IPS DF 4.7 (cell line): ENCODE measurements at regions not wholly inside any gene's neighbourhood (a gene's known extent, or its start where the extent isn't known, plus 50 kb on each side); places are given as distances from the start of the nearest gene placed in this dataset.

Experiments used
- DNase-seq: peaks from one replicate; pipeline ENCODE4 v3.0.0-alpha.2; 2013; ENCODE audit warnings: low spot score; ENCODE audit errors: extremely low read depth

DNA sequence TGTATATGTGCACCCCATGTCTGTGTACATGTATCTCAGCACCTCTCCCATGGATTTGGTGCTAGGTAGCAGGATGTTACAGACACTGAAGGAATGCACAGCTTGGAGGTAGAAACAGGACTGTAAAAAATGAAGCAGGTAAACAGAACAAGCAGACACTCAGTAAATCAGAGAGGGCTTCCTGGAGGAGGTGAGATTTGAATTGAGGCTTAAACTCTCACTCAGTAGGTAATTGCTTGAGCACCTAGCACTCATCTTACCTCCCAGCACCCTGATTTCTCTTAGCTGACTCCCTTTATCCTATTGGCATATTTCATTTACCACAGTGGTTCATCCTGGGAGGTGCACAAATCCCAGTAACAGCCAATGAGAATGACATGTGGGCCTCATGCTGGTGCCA lies 537.9 kb upstream of the RAB6C start:
- DNase-seq = no peak

DNA sequence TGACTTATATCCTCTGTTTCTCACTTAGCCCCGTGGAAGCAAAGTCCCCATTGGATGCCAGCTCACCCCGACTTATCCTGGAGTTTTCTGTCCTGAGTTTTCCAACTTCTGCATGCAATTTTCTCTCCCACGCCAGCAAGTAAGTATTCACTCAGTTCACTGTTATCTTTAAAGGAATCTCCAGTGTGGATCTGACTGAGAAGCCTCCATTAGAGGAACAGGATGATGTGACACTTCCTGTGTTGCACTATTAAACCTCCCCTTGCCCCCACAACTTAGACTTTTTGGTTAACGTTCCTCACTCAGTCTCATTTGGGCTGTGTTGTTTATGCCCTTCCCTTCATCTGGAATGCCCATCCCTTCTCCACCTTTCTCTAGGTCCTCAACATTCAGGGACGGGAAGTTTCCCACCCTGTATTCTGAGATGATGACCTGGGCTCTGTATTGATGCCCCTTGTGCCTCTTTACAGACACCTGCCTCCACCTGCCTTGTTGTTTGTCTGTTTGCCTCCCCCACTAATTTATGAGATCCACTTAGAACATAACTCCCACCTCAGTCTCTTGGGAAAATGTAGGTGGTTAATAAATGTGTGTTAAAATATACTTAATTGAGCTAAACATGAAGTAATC lies 536.1 kb upstream of the RAB6C start:
- no peak for DNase-seq

DNA sequence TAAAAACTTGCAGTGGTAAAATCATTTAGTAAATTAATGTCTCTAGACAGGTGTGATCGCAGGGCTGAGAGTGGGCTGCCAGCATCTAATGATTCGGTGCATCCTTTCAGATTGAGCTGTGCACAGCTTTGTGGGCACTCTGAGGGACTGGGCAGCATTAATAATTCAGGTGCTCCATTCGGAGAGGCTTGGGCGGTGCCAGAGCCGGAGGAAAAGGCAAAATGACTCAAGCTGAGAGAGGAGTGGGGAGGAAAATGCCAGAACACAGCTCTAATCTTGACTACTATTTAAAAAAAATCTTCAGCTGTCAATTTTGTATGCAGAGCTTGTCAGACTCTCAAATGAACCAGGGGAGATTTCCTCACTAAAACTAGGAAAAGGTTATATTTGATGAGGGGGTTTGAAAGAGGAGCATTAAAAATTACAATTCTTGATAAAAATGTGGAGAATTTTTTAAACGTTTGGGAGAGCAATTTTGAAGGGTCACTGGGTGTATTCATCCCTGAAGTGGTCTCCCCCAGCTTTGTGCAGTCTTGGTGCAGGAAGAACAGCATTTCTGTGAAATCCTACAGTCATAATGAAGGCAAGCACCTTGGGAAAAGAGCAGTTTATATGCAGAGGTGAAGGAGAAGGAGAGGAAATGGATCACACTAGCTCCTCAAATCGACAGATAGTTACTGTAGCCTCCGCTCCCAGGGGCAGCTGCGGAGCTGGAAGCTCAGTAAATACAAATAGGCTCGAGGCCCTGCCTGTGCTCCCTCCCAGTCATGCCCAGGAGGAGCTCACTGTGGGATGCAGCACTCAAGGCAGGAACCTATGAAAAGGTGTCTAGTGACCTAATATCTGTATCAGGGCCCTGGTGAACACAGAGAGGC lies 535.4 kb upstream of the RAB6C start:
- no peak for DNase-seq

DNA sequence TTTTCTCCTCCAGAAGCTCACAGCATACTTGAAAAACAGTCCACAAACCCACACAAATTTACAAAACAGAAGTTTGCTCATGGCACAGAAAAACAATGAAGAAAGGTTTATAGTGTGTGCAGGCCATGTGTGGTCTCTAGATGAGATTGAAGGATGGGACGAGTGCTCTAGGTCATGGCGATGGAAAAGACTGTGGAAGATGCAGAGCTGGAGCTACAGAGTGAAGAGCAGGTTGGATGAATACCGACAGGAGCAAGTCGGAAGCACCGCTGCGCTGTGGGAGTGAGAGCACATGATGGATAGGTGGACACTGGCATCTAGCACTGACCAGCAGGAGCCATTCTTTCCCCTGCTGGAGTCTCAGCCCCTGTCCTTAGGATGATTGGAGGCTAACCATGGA lies 534.7 kb upstream of the RAB6C start:
- no peak for DNase-seq

DNA sequence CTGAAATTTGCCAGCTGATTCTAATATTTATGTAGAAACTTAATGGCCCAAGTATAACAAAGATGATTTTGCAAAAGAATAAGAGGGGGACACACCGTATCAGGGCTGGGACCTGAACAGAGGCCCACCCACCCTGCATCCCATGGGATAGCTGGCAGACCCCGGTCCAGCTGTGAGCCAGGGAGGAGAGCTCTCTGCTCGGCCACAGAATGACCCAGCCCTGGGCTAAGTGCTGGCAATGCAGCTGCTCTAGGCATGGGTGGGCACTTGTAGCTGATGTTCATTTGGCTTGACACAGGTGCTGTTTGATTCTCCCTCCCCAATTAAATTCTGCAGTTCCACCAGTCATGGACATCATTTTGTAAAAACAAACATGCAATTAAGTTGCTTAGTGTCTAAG lies 522.8 kb upstream of the RAB6C start:
- DNase-seq = no peak

DNA sequence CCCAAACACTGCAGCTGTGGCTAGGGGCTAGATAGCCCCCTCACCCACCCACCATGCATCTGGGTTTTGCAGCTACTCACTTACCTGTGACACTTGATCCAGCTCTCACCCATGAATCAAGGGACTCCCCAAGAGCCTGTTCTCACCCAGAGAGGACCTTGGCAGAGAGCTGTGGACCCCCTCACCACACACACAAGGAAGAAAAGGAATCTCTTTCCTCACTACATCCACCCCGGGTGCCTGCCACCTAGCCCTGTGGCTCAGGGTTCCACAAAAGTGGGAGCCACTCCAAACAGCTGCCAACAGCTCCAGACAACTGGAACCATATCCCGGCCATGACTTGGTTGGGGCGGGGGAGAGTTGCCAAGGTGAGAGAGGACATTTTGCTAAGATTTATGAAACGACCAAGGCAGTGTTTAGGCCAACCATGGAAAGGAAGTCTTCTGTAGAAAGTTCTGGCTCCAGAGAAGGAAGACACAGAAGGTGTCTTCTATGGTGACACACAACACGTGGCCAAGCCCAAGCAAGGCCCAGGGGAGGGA lies 522.1 kb upstream of the RAB6C start:
- DNase-seq = no peak

DNA sequence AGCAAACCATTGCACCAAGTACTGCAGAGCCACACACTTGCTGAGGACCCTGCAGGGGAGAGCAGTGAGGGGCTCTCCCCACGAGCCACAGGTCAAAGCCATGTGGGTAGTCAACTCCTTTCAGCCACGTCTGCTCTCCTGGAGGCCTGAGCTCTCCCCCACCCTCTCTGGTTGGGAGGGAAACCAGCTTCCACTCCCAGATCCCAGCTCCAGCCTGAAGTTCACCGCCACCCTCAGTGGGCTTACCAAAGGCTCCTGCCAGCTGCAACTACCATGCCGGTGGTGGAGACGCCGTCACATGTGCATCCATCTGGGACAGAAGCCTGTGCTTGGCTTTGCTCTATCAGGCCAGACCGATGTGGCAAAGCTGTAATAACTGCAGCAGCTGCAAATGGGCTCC lies 521.5 kb upstream of the RAB6C start:
- DNase-seq = no peak

DNA sequence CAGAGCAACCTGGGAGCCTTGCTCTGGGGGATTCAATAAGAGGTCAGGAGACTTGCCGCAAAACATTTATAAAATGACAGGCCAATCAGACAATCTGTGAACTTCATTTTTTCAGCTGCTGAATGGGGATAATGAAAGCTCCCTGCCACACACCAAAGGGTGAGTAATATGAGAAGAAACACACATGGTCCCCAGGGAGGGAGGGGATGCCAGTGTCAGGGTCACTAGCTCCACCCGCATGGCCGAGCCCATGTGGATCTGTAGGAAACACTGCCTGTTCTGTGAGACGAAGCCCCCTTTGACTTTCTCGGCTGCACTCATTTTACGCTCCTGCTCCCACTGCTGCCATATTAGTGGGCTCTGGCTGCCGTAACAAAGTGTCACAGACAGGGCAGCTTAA lies 521.0 kb upstream of the RAB6C start:
- no peak for DNase-seq

DNA sequence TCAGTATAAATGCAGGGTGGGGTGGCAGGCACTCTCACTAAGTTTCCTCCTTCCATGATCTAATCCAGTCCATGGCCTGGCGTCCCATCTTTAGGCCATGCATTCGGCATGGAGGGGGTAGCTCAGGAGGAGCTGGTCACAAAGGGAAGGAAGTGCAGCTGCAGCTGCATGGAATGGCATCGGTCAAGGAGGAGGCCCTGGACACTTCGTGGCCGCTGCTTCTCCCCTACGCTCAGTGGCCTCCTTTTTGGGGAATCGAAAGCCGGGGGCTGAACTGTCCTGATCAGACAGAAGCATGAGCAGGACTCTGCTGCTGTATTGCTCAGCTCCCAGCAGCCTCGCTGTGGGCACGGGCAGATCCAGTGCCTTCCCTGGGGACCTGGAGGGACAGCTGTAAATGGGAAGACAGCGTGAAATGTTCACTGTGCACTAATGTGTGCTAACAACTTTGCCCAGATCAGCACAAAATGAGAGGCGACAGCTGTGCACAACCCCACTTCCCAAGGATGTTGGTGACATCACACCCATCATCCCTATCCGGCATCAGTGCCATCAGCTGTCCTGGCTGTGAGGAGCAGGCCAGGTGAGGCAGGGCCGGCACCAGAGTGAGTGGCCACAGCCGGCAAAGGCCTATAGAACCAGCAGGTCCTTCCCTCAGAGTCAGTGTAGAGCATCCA lies 520.1 kb upstream of the RAB6C start:
- no peak for DNase-seq

DNA sequence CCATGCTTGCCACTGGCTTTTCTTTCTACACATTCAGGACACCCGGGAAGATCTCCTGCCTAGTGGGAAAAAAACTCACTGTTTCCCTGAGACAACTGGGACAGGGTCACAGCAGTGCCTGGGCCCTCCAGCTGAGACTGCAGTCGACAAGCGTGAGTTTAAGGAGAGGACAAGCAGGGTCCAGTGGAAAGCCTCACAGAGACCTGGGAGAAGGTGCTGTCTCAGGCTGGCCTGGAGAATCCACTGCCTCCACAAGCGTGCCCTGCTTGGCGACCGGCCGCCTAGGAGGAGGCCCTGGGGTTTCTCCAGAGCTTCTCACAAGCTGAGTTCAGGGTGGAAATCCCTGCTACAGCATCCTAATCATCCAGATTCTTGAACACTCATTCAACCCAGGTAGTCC lies 519.6 kb upstream of the RAB6C start:
- DNase-seq = no peak

DNA sequence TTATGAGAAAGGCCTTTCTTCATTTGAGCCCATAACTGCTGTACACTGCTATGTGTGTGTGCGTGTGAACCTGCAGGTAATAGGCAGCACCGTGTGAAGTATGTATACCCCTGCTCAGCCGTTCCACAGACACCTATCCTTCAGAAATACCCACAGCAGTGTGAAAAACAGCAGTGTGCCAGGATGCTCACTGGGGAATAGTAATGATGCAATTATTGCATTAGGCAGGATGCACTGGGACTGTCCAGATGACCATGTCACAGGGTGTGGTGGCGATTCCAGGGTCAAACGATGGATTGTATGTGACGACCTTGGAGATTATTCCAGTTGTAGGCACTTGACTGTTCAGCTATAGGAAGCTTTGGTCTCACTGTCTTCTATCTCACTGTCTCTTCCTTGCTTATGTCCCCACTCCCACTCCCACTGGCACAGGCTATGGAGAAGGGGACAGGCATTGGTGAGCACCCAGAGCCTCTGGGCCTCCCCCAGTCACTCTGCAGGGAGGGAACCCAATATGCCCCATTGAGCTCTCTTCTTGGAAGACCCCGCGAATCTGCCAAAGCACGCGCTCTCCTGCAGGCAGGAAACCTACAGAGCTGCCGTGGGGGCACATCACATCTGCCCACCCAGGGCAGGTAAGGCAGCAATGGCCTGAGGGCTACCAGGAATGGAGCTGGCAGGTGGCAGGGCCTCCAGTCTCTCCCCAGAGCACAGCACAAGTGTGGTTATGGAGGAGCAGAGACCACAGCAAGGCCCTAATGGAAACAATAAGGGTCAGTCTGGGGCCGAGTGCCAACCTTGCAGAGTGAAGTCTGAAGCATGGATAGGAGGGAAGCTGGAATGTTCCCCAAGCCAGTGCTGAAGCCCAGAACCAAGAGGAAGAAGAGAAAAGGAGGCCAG lies 518.9 kb upstream of the RAB6C start:
- no peak for DNase-seq

DNA sequence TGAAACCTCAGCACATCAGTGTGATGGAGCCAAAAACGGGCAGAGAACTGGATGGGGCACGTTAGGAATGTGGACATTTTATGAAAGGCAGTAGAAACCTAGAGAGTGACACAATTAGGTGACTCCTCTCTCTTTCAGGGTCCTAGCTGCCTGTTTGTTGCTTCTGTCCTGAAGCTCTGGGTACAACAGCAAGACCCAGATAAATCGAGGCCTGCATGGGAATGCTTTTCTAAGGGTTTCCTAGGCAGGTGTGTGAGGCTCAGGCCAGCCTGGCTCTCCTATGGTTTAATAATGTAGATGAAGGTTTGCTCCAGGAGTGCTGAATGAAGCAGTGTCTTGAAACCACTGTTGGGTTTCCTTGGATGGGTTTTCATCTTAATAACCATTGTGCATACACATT lies 517.1 kb upstream of the RAB6C start:
- DNase-seq = no peak

DNA sequence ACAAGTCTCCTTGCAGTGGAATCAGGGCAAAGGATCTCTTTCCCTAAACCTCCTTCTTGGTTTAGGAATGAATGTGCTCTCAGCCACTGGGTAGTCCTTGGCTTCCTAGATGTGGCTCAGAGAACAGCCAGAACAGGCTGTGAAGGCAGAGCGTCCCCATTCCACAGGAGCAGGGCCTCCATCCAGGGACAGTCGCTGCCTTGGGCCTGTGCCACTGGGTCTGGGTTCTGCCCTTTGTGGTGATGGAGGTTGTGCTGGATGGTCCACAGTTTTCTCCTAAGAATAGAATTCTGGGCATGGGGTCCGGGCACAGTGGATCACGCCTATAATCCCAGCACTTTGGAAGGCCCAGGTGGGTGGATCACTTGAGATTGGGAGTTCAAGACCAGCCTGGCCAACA lies 516.5 kb upstream of the RAB6C start:
- no peak for DNase-seq

DNA sequence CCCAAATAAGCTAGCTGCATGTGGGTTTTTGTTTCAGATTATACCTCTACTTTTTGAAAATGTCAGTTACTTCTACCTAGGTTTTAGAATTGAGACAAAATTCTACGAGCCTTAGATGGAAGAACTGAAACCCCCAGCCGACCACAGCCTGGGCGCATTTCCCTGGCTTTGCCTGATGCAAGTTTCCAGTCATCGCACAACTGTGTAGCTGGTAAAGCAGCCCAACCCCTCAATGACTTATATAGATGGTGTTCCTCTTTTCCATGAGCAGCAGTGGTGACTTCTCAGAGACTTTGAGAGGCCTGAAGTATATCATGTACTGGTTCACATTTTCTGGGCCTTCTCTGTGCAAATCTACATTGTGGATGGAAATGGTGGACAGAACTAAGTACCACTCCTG lies 515.4 kb upstream of the RAB6C start:
- no peak for DNase-seq

DNA sequence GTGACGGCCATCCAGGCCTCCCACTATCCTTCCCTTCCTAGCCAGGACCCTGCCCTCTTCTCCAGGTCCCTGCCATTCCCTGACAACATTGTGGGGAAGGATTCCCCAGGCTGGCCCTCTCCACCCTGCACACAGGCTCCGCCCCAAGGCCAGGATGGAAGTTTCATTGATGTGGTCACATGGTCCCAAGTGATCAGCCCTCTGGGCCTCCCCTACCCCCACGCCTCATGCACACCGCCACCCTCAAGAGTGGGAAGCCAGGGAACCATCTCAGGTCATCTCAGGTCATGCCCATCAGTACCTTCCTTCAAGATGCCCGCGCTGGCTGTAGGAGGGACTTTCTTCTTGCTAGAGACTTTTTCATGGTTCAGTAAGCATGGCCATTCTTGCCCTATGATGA lies 514.8 kb upstream of the RAB6C start:
- DNase-seq = no peak

DNA sequence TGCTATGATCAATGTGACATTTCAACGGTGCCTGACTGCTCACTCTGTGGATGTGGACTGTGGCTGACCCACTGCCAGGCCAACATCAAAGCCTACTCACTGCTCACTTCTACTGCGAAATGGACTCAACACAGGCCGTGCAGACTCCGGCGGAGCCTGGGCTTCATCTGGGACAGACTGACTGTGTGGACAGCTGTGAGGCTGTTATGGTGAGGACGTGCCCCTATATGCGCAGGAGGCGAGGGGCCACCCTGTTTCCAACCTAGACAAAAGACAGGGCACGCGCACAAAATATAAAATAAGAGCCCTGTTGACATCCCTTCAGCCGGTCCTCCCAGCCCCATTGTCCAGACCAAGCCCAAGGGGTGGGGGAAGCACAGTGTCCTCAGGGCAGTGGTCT lies 514.4 kb upstream of the RAB6C start:
- DNase-seq = no peak

DNA sequence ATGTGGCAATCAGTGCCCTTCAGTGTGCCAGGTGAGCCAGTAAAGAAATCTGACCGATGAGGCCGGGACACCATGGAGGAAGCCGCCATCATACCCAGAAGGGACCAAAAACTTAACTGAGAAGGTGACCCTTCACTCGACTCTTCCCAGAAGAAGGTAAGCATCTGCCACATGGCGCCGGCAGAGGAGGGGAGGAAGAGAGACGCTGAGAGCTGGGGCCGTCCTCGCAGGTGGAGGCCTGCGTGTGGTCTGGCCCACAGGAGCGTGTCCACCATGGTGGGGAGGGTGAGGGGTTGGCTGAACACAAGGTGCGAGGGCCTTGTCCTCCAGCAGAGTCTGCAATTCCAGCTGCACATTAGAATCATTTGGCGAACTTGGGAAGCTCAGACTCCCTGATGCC lies 513.1 kb upstream of the RAB6C start:
- DNase-seq = no peak

DNA sequence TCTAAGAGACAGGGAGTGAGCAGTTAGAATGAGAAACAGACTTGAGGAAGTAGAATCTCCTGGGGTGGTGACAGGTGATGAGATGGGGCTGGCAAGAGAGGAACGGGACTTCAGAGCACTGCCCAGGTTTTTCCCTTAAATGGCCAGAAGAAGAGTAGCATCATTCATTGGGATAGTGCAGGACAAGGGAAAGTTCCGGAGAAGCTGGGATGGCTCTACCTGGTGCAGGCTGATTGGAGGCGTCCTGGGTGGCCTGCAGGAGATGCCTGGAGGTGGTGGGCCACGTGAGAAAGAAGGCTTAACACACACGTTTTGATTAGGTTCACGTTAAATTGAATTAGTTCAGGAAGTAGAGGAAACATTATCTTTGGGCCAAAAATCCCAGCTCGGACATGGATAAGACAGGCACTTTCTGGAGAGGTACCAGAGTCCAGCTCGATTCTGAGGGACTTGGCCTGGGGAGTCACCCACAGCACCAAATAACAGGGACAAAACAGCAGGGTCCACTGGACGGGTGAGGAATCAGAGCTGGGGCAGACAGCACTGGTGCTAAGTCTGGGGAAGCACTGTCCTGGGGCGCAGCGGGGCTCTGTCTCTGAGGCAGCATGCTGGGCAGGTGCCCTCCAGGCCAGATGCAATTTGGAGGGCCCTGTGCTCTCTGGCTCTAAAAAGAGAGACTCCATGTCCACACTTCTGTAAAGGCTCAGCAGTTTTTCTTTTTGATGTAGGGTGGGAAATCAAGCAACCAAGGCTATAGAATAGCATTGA lies 512.3 kb upstream of the RAB6C start:
- no peak for DNase-seq

DNA sequence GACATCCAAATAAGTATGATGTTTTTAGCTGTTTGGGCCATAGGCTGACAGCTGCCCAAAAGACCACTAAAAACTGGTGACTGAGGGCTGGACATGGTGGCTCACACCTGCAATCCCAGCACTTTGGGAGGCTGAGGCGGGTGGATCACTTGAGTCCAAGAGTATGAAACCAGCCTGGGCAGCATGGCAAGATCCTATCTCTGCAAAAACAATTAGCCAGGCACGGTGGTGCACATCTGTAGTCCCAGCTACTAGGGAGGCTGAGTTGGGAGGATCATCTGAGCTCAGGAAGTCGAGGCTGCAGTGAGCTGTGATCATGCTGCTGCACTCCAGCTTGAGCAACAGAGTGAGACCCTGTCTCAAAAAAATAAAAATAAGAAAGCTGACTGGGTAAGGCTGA lies 511.5 kb upstream of the RAB6C start:
- no peak for DNase-seq

DNA sequence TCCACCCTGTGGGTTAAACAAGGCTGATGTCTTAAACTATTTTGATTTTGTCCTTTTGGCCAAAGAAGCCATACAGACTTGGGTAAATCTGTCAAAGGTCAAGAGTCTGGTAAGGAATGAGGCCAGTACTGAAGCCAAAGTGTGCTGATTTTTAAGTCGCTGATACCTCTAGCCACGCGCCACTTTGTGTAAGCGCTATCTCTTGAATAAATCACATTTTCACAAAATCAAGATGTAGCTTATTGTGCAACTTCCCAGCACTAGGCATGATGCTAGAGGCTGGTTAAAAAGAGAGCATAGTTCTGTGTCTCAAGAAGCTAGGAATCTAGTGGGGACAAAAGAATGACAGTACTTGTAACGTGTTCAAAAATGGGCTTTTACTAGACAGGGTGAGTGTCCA lies 510.6 kb upstream of the RAB6C start:
- no peak for DNase-seq

DNA sequence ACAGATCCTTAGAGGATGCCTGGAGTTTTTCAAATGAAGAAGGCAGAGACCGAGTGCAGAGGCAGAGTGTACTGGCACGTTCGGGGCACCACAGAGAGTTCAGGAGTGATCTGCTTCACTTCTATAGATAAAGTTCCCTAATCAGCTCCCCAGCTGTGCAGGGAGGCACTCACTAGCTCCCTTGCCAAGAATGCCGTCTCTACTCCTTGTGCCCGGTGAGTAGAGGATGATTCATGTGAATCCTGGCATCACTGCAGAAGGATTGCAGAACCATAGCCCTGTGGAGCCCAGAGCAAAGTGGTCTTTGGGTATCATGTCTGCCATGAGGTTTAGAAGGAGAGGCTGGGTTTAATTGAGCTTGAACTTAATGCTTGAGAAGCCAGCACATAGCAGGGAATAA lies 510.1 kb upstream of the RAB6C start:
- no peak for DNase-seq
